ENCODE measurements at regions not wholly inside any gene's neighbourhood (a gene's known extent, or its start where the extent isn't known, plus 50 kb on each side); places are given as distances from the start of the nearest gene placed in this dataset.

DNA sequence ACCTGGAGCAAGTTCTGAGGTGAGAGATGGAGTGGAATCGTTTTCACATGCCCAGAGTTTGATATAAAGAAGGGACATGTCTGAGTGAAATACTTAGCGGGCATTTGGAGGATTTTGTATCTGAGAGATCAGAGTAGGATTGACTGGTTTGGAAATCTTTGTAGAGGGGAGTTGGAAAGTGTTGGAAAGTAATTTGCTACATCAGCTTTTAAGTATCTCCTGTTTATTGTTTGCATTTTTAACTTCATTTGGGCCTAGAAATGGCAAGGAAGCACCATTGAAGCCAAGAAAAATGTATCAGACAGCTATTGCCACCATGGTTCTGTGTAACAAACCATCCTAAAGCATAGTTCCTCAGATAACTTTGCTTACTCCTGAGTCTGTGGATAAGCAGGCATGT lies 1015.1 kb upstream of the EEF2KMT start:
- Mint-ChIP-seq H3K27me3 (no peaks in the 10 kb centered on the region), H3K4me3 (no peak overlapping the region), H3K4me1 (no peaks in the 10 kb centered on the region), H3K9me3 (peaks cover 7% of the 10 kb centered on the region), H3K27ac (no peak overlapping the region), H3K36me3 (no peaks in the 10 kb centered on the region)

DNA sequence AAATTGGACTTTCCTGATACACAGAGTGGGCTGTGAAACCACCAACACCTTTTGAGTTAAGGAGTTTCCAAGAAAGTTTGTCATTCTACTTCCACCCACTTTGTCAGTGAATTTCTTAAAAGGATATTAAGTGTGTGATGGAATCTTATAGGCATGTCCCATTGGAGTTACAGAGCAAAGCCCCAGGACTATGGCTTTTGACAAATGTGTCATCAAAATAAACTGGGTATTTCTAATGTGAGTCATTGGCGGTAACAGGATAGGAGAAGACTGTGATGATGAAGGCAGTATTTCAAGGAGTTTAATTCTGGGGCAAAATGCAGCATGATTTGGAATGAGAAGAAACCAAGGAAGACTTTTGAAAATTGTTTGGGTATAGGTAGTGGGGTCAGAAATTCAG lies 1013.8 kb upstream of the EEF2KMT start:
- H3K4me3 Mint-ChIP-seq, result no peak overlapping the region
- H3K9me3 Mint-ChIP-seq, result peaks cover 7% of the 10 kb centered on the region
- H3K27ac Mint-ChIP-seq, result no peak overlapping the region
- H3K27me3 Mint-ChIP-seq, result no peaks in the 10 kb centered on the region
- no peaks in the 10 kb centered on the region for H3K4me1 Mint-ChIP-seq
- H3K36me3 Mint-ChIP-seq, result no peaks in the 10 kb centered on the region

DNA sequence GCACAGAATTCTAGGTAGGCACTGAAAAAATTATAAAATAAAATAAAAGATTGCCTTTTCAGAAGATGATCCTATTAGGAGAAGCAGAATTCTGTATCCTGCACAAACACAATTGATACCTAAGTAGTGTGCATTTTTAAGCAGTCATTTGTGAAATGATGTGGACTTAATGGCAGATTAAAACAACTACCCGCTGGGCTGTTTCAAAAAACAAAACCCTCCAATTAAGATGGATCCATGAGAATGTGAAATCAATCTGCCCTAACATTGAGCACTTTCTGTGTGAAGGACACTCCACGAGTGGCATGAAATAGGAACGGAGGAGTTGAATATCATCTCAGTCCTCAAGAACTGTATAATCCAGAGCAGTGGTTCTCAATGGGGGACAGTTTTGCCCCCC lies 1012.8 kb upstream of the EEF2KMT start:
- Mint-ChIP-seq H3K4me1 (no peaks in the 10 kb centered on the region), H3K36me3 (no peaks in the 10 kb centered on the region), H3K27me3 (no peaks in the 10 kb centered on the region), H3K27ac (no peak overlapping the region), H3K4me3 (no peak overlapping the region), H3K9me3 (peaks cover 7% of the 10 kb centered on the region)

DNA sequence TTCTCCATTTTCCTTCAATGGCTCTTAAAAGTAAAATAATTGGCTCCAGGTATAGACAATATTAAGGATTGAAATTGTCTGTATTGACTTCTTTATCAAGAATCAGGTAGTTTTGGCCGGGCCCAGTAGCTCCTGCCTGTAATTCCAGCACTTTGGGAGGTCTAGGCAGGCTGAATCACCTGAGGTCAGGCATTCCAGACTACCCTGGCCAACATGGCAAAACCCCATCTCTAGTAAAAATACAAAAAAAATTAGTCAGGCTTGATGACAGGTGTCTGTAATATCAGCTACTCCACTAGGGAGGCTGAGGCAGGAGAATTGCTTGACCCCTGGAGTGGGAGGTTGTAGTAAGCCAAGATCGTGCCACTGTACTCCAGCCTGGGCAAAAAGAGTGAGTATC lies 1008.5 kb upstream of the EEF2KMT start:
- Mint-ChIP-seq H3K4me3 (no peak overlapping the region), H3K27ac (no peak overlapping the region), H3K4me1 (no peaks in the 10 kb centered on the region), H3K36me3 (no peaks in the 10 kb centered on the region), H3K9me3 (peaks cover 9% of the 10 kb centered on the region), H3K27me3 (no peaks in the 10 kb centered on the region)

DNA sequence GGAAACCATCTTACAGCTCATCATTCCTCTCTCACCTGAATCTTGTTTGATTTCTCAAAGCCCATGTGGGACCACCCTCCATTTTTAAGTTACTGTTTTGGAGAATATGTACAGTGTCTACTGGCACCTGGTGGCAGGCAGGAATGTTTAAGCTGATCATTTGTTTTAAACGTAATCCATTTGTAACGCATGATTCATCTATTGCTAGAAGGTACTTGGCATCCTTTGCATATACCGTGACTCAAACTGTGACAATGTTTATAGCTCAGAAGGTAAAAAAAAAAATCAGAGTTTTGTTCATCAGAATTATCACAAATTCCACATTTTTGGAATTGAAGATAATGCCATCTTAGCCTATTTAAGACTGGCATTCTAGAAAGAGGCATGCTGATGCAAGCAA lies 1007.5 kb upstream of the EEF2KMT start:
- Mint-ChIP-seq H3K4me1 (no peaks in the 10 kb centered on the region), H3K9me3 (peaks cover 9% of the 10 kb centered on the region), H3K27ac (no peak overlapping the region), H3K4me3 (no peak overlapping the region), H3K27me3 (no peaks in the 10 kb centered on the region), H3K36me3 (no peaks in the 10 kb centered on the region)

DNA sequence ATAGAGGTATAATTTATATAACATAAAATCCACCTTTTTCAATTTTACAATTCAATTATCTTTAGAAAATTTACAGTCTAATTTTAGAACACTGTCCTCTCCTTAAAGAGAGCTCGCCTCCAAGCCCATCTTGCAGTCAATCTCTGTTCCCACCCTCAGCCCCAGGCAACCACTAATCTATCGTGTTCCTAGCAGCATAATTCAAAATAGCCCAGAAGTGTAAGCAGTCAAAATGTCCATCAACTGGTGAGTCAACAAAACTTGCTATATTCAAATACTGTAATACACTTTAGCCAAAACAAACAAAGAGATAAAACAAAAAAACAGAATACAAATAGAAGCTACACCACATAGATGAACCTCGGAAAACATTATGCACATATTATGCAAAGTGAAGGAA lies 1006.8 kb upstream of the EEF2KMT start:
- no peak overlapping the region for H3K27ac Mint-ChIP-seq
- H3K27me3 Mint-ChIP-seq, result no peaks in the 10 kb centered on the region
- H3K9me3 Mint-ChIP-seq, result peaks cover 9% of the 10 kb centered on the region
- no peak overlapping the region for H3K4me3 Mint-ChIP-seq
- H3K4me1 Mint-ChIP-seq, result no peaks in the 10 kb centered on the region
- no peaks in the 10 kb centered on the region for H3K36me3 Mint-ChIP-seq

DNA sequence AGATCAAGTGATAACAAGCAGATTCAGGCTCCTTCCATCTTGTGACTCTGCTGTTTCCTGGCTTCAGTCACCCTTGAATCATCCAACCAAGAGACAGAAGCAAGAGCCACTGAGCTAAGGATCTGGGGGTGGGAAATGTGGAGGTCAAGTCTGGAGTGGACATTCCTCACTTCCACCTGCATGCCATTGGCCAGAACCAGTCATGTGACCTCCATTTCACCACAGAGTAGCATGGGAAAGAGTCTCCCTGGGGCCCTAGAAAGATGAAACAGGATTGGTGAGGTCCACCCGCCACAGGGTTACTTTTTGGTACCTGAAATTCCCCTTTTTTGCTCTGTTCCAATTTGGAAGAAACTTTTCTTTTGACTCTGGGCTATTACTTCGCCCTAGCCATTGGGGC lies 1006.0 kb upstream of the EEF2KMT start:
- Mint-ChIP-seq H3K27ac (no peak overlapping the region), H3K27me3 (no peaks in the 10 kb centered on the region), H3K9me3 (peaks cover 9% of the 10 kb centered on the region), H3K4me3 (no peak overlapping the region), H3K36me3 (no peaks in the 10 kb centered on the region), H3K4me1 (no peaks in the 10 kb centered on the region)

DNA sequence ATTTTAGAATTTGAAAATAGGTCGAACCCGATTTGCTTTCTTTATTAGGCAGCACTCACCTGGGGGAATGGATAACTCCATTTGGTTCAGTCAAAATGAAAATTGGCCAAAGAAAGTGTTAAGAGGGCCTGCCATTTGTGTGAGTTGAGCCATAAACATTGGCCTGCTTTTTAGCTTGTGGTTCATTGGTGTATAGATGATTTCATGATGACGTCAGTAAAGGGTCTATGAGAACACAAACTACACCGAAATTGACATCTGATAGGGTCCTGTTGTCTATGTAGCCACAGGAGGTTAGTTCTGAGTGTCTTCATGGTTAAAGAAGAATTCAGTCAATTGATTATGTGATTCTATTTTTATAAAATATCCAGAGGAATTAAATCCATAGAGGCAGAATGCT lies 1001.5 kb upstream of the EEF2KMT start:
- H3K4me1 Mint-ChIP-seq, result no peaks in the 10 kb centered on the region
- no peaks in the 10 kb centered on the region for H3K27me3 Mint-ChIP-seq
- no peak overlapping the region for H3K27ac Mint-ChIP-seq
- H3K9me3 Mint-ChIP-seq, result peaks cover 9% of the 10 kb centered on the region
- H3K4me3 Mint-ChIP-seq, result no peak overlapping the region
- H3K36me3 Mint-ChIP-seq, result no peaks in the 10 kb centered on the region

DNA sequence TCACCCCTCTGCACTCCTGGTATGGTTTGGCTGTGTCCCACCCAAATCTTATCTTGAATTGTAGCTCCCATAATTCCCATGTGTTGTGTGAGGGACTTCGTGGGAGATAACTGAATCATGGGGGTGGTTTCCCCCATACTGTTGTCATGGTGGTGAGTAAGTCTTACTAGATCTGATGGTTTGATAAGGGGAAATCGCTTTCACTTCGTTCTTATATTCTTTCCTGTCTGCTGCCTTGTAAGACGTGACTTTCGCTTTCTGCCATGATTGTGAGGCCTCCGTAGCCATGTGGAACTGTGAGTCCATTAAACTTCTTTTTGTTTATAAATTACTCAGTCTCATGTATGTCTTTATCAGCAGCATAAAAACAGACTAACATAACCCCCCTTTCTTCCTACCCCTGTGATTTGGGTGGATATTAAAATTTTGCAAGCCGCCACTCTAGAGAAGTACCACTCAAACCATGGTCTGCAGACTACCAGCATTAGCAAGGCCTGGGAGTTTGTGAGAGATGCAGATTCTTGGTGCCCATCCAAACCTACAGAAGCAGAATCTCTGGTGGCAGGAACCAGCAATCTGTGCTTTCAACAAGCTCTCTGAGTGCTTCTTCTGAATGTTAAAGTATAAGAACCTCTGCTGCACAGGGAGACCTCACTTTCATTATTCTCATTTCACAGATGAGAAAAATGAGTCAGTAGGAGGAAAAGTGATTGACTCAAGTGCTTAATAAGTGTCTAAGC lies 999.5 kb upstream of the EEF2KMT start:
- no peak overlapping the region for H3K4me3 Mint-ChIP-seq
- no peak overlapping the region for H3K27ac Mint-ChIP-seq
- no peaks in the 10 kb centered on the region for H3K27me3 Mint-ChIP-seq
- H3K36me3 Mint-ChIP-seq, result no peaks in the 10 kb centered on the region
- H3K4me1 Mint-ChIP-seq, result no peaks in the 10 kb centered on the region
- peaks cover under 1% of the 10 kb centered on the region for H3K9me3 Mint-ChIP-seq

DNA sequence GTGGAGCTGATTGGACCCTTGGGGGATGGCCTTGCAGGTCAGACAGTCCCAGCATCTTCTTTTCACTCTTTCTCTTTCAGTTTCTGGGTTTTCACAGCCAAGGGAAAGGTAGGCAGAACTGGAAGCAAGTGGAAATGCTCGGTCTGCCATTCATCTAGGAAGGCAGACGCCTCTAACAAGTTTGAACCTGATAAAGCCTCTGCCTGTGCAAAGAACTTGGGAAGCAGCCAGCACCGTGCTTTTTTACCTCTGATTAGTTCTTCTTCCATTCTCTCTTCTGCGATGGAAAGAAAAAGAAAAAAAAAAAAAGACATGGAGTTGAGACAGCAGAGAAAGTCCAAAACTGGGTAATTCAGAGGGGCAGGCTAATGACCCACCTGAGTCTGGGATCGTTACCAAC lies 997.8 kb upstream of the EEF2KMT start:
- peaks cover 13% of the 10 kb centered on the region for H3K9me3 Mint-ChIP-seq
- H3K27ac Mint-ChIP-seq, result no peak overlapping the region
- no peaks in the 10 kb centered on the region for H3K36me3 Mint-ChIP-seq
- no peaks in the 10 kb centered on the region for H3K4me1 Mint-ChIP-seq
- H3K4me3 Mint-ChIP-seq, result no peak overlapping the region
- H3K27me3 Mint-ChIP-seq, result no peaks in the 10 kb centered on the region

DNA sequence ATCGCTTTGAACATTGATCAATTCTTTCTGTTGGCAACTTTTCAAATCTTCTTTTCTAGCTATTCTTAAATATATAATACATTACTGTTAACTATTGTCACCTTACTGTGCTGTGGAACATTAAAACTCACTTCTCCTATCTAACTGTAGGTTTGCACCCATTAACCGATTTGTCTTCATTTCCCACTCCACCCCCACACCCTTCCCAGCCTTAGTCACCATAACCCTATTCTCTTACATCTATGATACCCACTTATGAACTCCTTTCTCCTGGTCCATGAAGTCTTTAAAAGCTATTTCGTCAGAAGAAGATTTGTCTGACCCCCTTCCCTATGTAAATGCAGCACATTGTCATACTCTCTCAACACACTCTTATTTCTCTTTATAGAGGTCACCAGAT lies 993.4 kb upstream of the EEF2KMT start:
- Mint-ChIP-seq H3K9me3 (peaks cover 25% of the 10 kb centered on the region), H3K27ac (no peak overlapping the region), H3K27me3 (no peaks in the 10 kb centered on the region), H3K4me3 (no peak overlapping the region), H3K36me3 (no peaks in the 10 kb centered on the region), H3K4me1 (no peaks in the 10 kb centered on the region)

DNA sequence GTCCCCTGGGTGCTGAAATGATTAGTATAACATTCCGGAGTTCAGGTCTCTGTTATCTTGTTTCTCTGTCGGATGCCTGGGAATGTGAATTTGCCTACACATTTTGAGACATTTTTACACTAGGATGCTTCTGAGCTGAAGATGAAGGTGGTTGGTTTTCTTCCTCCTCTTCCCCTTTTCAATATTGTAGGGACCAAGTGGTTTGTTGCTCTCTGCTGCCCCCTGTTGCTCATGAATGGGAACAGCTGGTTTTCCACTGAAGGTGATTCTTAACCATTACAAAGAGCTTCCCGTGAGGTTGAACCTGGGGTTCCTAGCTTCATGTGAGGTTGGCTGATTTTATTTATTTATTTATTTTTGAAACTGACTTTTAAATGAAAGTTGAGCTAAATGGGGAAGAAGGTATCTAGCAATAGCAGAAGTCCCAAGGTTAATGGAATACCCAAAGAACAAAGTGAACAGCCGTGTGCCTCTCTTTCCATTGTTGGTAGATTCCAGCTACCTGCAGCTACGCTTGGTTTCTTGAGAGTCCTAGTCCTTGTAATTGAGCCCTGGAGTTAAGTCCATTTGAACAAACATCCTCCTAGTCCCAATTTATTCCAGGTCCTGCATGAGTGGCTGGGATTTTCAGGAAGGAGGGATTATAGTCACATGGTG lies 983.9 kb upstream of the EEF2KMT start:
- Mint-ChIP-seq H3K27me3 (no peaks in the 10 kb centered on the region), H3K36me3 (no peaks in the 10 kb centered on the region), H3K4me1 (no peaks in the 10 kb centered on the region), H3K9me3 (peaks cover 9% of the 10 kb centered on the region), H3K27ac (no peak overlapping the region), H3K4me3 (no peak overlapping the region)

DNA sequence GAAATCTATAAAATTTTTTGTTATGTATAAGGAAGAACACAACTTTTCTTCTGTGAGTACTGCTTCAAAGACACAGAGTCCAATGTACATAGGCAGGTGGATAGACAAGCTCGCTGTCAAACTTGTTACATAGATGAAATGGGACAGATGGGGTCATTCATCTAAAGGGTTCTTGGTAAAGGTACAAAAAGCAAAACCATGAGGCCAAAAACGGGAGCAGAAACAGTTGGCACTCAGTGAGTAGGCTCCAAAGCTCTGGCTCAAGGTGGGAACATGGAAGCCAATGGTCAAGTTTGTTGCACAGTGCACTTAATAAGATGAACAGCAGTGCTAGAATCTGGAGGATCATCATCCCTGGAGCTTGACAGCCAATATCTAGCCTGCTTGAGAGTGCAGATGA lies 979.0 kb upstream of the EEF2KMT start:
- H3K9me3 Mint-ChIP-seq, result peaks cover 12% of the 10 kb centered on the region
- no peaks in the 10 kb centered on the region for H3K27me3 Mint-ChIP-seq
- H3K27ac Mint-ChIP-seq, result no peak overlapping the region
- H3K4me3 Mint-ChIP-seq, result no peak overlapping the region
- H3K4me1 Mint-ChIP-seq, result no peaks in the 10 kb centered on the region
- no peaks in the 10 kb centered on the region for H3K36me3 Mint-ChIP-seq

DNA sequence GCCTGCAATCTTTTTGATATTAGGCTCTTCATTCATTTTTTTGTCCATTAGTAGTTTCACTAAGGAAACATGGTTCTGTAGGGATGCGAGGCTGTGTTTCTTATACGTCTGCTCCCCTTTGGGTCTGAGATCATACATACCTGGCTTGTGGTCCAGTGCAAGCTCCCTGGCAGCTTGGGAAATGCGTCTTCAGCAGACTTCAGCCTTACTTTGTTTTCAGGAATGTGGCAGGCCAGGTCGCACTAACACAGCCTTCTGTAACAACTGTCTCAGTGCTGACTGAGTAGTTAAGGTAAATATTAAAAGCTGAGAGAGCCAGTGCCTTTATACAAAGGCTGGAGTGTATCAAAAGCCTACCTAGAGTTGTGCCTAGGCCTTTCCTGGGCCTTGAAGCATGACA lies 970.5 kb upstream of the EEF2KMT start:
- Mint-ChIP-seq H3K9me3 (peaks cover 4% of the 10 kb centered on the region), H3K4me3 (no peak overlapping the region), H3K27me3 (no peaks in the 10 kb centered on the region), H3K27ac (no peak overlapping the region), H3K36me3 (no peaks in the 10 kb centered on the region), H3K4me1 (no peaks in the 10 kb centered on the region)

DNA sequence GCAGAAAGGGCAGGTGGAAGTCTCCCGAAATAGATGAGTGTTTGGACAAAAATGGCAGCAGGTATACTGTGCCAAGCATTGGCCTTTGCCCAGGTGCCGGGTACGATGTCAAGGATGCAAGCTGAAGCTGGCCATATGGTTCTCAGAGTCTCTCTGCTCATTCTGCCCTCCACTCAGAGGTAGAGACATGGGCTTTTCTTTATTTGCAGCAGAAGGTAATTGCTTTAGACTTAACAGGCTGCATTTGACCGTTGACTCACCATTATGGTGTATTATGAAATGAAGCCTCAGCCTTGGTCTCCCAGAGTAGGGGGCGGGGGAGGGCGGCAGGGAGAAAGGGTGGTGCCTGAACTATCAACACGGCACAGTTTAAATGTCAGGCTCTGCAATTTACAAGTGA lies 969.1 kb upstream of the EEF2KMT start:
- no peaks in the 10 kb centered on the region for H3K27me3 Mint-ChIP-seq
- peaks cover 1% of the 10 kb centered on the region for H3K9me3 Mint-ChIP-seq
- H3K4me3 Mint-ChIP-seq, result no peak overlapping the region
- no peaks in the 10 kb centered on the region for H3K36me3 Mint-ChIP-seq
- H3K27ac Mint-ChIP-seq, result no peak overlapping the region
- no peaks in the 10 kb centered on the region for H3K4me1 Mint-ChIP-seq

DNA sequence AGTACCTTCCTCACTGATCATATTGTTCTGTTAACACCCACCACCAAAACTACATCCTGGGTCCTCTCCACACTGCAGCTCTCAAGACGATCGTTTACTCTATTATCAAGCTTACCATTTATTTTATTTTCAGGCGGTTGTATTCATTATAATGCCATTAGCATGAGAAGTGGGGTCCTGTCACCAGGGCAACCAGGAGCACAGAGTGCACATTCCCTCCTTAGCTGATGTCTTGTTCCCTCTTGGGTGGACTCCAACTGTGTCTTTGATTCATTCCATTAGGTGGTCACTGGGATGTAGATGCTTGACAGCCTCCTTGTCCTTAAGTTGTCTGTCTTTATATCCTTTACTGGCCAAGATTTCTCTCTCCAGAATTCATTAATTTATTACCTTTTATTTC lies 965.9 kb upstream of the EEF2KMT start:
- Mint-ChIP-seq H3K27me3 (no peaks in the 10 kb centered on the region), H3K4me3 (no peak overlapping the region), H3K4me1 (no peaks in the 10 kb centered on the region), H3K9me3 (no peaks in the 10 kb centered on the region), H3K36me3 (no peaks in the 10 kb centered on the region), H3K27ac (no peak overlapping the region)

DNA sequence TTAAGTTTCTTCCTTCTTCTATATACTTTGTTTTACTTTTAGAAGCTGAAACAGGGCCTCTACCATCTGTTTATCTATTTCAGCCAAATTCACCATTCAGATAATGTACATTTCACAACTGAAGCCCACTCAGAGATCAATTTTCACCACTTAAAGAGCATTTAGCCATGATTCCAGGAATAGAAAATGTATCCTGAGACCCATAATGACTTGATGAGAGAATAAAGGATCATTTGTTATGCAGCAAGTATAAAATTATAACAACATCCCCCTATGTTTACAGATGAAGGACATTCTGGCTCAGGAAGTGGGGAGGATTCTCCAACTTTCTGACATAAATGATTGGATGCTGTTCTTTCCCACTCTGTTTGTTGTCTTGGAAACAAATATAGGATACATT lies 962.1 kb upstream of the EEF2KMT start:
- Mint-ChIP-seq H3K36me3 (no peaks in the 10 kb centered on the region), H3K9me3 (peaks cover 4% of the 10 kb centered on the region), H3K27ac (no peak overlapping the region), H3K4me3 (no peak overlapping the region), H3K4me1 (no peaks in the 10 kb centered on the region), H3K27me3 (no peaks in the 10 kb centered on the region)

Data from activated naive CD4-positive, alpha-beta T cell treated with anti-CD3 and anti-CD28 coated beads, Interleukin-2, amount 50 U/mL, for 24 hours (primary cell).